IPS-18a (cell line): ENCODE measurements at regions not wholly inside any gene's neighbourhood (a gene's known extent, or its start where the extent isn't known, plus 50 kb on each side); places are given as distances from the start of the nearest gene placed in this dataset.

Experiments
- H3K27ac ChIP-seq: one replicate; pipeline ENCODE4 v1.5.1; 2013; ENCODE audit warnings: low read length
- H3K27me3 ChIP-seq: one replicate; pipeline ENCODE4 v1.6.1; 2013; ENCODE audit warnings: mild to moderate bottlenecking, low read length; ENCODE audit not compliant: control insufficient read depth, insufficient read depth
- H3K36me3 ChIP-seq: one replicate; pipeline ENCODE4 v1.6.1; 2013; ENCODE audit warnings: low read depth, low read length; ENCODE audit not compliant: control insufficient read depth
- H3K4me1 ChIP-seq: one replicate; pipeline ENCODE4 v1.6.1; 2013; ENCODE audit warnings: low read depth, low read length; ENCODE audit not compliant: control insufficient read depth
- H3K4me3 ChIP-seq: one replicate; pipeline ENCODE4 v1.5.1; 2013; ENCODE audit warnings: low read length
- H3K9ac ChIP-seq: one replicate; pipeline ENCODE4 v1.6.1; 2013; ENCODE audit warnings: mild to moderate bottlenecking, low read length, moderate library complexity
- H3K9me3 ChIP-seq: one replicate; pipeline ENCODE4 v1.6.1; 2013; ENCODE audit warnings: low read depth, low read length; ENCODE audit not compliant: control insufficient read depth

DNA sequence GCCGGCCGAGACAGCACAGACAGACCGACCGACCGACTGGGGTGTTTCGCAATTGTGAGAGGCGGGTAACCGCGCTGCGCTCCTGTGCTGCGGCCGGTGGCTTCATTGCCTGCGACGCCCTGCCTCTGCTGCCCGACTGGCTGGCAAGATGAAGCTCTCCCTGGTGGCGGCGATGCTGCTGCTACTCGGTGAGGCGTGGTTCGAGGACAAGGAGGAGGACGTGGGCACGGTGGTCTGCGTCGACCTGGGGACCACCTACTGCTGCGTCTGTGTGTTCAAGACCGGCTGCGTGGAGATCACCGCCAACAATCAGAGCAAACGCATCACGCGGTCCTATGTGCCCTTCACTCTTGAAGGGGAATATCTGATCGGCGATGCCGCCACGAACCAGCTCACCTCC lies 565.7 kb upstream of the SMIM31 start:
- Histone ChIP-seq H3K36me3 (no peaks in the 10 kb centered on the region), H3K4me1 (no peaks in the 10 kb centered on the region), H3K4me3 (no peak overlapping the region), H3K9ac (no peak overlapping the region), H3K27ac (no peak overlapping the region), H3K9me3 (no peaks in the 10 kb centered on the region), H3K27me3 (no peaks in the 10 kb centered on the region)

DNA sequence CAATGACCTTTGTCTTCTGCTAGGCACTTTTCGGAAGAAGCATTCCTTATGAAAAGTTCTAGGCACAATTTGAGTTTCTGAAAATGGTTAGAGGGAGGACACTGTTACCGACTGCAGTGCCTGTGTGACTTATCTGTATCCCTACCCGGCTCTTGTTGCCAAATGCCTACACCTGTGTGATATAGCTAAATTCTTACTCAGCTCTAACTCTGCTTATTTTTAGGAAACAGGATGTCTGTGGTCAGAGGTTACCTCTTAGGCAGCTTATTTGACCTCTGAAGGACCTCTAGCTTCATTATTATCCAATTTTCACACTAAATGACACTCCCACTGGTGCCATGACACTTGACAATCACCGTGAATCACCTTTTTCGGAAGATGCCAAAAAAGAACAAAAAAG lies 561.1 kb upstream of the SMIM31 start:
- Histone ChIP-seq H3K4me3 (no peak overlapping the region), H3K9ac (no peak overlapping the region), H3K4me1 (no peaks in the 10 kb centered on the region), H3K36me3 (no peaks in the 10 kb centered on the region), H3K27ac (no peak overlapping the region), H3K27me3 (no peaks in the 10 kb centered on the region), H3K9me3 (no peaks in the 10 kb centered on the region)

DNA sequence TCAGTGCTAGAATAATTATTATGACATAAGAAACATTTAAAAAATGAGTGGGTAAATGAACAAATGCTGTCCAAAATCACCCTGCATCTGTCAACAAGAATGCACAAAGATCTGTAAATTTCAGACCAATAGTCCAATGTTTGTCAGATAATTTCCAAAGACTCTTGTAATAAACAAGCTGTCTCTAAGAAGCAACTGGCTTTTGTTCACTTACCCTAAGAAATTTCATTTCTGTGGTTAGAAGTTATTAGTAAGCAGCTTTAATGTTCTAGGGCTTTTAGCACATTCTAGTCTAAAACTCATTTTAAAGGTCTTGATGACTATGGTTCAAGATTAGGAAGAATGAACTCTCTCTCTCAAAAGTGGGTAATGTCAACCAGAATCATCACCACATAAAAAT lies 560.3 kb upstream of the SMIM31 start:
- H3K27ac ChIP-seq: no peak overlapping the region
- no peaks in the 10 kb centered on the region for H3K4me1 ChIP-seq
- H3K9ac ChIP-seq: no peak overlapping the region
- no peak overlapping the region for H3K4me3 ChIP-seq
- H3K36me3 ChIP-seq: no peaks in the 10 kb centered on the region
- H3K27me3 ChIP-seq: no peaks in the 10 kb centered on the region
- no peaks in the 10 kb centered on the region for H3K9me3 ChIP-seq

DNA sequence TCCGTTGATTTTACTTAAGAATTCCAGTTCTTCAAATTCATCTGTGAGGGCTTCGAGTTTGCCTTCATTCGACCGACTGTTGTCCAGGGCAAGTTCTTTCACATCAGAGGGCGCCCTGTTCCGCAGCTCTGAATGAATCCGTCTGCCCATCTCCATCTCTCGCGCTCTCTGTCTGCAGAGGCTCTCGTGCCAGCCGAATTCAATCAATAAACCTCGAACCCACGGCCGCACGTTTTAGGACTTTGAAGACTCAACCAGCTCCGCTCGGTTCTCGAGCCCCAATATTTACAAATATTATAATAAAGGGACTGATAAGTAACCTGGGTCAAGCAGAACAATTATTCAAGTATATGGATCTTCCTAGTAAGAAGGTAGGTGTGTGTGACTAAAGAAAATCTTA lies 556.4 kb upstream of the SMIM31 start:
- H3K36me3 ChIP-seq: no peaks in the 10 kb centered on the region
- no peak overlapping the region for H3K4me3 ChIP-seq
- no peak overlapping the region for H3K9ac ChIP-seq
- no peaks in the 10 kb centered on the region for H3K9me3 ChIP-seq
- H3K27me3 ChIP-seq: no peaks in the 10 kb centered on the region
- H3K27ac ChIP-seq: no peak overlapping the region
- H3K4me1 ChIP-seq: no peaks in the 10 kb centered on the region

DNA sequence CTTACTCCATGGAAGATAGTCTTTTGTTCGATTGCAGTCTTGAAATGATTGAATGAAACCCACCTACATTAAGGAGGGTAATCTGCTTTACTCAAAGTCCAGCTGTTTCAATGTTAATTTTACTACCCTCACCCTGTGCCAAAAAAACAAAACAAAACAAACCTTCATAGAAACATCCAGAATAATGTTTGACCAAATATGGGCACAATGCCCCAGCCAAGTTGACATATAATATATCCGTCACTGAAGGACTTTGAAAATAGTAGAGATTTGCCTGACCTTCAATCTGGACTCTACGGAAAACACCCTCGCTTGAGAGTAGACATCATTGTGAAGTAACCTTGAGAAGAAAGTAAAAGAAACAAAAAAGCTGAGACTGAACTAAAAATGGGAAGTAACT lies 550.5 kb upstream of the SMIM31 start:
- Histone ChIP-seq H3K27me3 (no peaks in the 10 kb centered on the region), H3K9me3 (no peaks in the 10 kb centered on the region), H3K4me1 (peaks cover 17% of the 10 kb centered on the region), H3K9ac (no peak overlapping the region), H3K4me3 (no peak overlapping the region), H3K27ac (no peak overlapping the region), H3K36me3 (no peaks in the 10 kb centered on the region)

DNA sequence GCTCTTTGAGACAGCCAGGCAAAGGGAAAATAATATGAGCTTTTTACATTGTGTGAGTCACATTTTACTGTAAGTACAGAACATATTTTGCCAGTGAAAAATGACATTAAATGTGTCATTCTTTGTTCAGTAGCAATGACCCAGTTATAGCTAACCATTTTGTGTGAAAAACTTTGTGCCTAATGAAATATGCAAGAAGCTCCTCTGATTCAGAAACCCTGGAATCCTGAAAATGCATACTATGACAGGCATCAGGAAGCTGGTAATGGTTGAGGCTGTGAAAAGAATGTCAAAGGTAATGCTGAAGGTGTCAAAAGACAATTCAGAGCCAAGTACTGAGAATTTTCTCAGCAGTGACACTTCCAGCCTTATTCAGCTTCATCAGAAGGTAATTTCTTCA lies 549.5 kb upstream of the SMIM31 start:
- H3K36me3 ChIP-seq: no peaks in the 10 kb centered on the region
- H3K27ac ChIP-seq: no peak overlapping the region
- H3K9ac ChIP-seq: no peak overlapping the region
- H3K4me1 ChIP-seq: peaks cover 17% of the 10 kb centered on the region
- no peaks in the 10 kb centered on the region for H3K27me3 ChIP-seq
- no peak overlapping the region for H3K4me3 ChIP-seq
- no peaks in the 10 kb centered on the region for H3K9me3 ChIP-seq

DNA sequence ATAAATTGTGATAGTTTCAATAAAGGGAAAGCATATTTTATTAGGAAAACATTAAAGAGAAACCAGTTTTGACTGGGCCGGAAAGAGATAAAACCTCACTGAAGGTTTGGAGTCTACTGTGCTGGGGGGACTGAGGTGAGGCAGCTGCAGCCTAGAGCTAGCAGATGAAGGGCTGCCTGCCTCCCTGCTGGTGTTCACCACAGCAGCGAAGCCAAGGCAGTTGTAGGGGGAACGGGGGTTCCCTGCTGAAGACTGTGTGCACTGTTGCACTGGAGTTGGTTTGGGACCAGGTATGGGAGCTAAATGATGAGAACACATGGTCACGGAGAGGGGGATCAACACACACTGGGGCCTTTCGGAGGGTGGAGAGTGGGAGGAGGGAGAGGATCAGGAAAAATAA lies 546.5 kb upstream of the SMIM31 start:
- H3K9ac ChIP-seq: no peak overlapping the region
- H3K9me3 ChIP-seq: no peaks in the 10 kb centered on the region
- H3K27me3 ChIP-seq: no peaks in the 10 kb centered on the region
- no peaks in the 10 kb centered on the region for H3K36me3 ChIP-seq
- no peak overlapping the region for H3K4me3 ChIP-seq
- no peak overlapping the region for H3K27ac ChIP-seq
- H3K4me1 ChIP-seq: peaks cover 17% of the 10 kb centered on the region

DNA sequence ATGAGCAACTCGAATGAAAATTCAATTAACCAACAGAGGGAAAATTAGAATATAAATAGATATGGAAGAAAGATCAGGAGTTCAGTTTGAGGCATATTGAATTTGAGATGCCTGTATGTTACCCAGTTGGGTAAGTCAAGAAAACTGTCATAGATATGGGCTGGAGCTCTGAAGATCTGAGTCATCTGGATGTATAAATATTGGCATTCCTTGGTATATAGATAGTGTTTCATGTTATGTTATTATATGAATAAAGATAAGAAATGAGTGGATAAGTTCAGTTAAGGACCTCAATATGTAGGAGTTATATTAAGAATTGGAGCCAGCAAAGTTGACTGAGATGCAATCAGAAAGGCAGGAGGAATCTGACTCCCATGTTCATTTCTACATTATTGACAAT lies 543.6 kb upstream of the SMIM31 start:
- Histone ChIP-seq H3K9me3 (no peaks in the 10 kb centered on the region), H3K9ac (no peak overlapping the region), H3K4me1 (peaks cover 5% of the 10 kb centered on the region), H3K27me3 (no peaks in the 10 kb centered on the region), H3K27ac (no peak overlapping the region), H3K36me3 (no peaks in the 10 kb centered on the region), H3K4me3 (no peak overlapping the region)

DNA sequence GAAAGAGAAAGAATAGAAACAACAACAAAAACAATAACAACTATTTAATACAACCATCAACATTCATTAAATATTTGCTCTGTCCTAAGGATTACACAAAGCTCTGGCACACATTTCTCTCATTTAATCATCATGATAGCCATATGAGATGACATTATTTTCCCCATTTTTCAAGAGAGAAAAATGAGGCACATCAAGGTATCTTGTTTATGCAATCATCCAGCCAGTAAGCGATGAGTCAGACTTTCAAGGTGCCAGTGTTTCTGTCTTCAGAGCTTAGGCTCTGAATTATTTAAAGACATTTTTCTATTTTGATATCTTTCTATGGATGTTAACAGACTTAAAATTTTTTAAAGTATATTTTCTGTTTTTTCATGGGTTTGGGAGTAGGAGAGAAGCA lies 541.8 kb upstream of the SMIM31 start:
- no peaks in the 10 kb centered on the region for H3K9me3 ChIP-seq
- H3K36me3 ChIP-seq: no peaks in the 10 kb centered on the region
- H3K27ac ChIP-seq: no peak overlapping the region
- no peaks in the 10 kb centered on the region for H3K27me3 ChIP-seq
- H3K4me1 ChIP-seq: peaks cover 3% of the 10 kb centered on the region
- no peak overlapping the region for H3K4me3 ChIP-seq
- H3K9ac ChIP-seq: no peak overlapping the region

DNA sequence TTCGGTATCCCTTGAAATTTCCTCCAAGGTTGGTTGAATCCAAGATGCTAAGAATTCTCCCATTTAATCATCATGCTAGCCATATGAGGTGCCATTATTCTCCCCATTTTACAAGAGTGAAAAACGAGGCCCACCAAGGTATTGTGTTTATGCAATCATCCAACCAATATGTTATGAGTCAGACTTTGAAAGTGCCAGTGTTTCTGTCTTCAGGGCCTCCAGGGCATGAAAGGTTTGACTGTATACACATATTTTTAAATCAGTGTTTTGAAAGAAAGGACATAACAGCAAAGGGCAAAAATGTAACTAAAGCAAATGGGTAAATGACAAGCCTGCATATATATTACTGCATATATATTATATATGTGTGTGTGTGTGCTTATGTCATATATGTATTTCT lies 541.2 kb upstream of the SMIM31 start:
- Histone ChIP-seq H3K36me3 (no peaks in the 10 kb centered on the region), H3K4me3 (no peak overlapping the region), H3K9ac (no peak overlapping the region), H3K9me3 (no peaks in the 10 kb centered on the region), H3K4me1 (peaks cover under 1% of the 10 kb centered on the region), H3K27me3 (no peaks in the 10 kb centered on the region), H3K27ac (no peak overlapping the region)

DNA sequence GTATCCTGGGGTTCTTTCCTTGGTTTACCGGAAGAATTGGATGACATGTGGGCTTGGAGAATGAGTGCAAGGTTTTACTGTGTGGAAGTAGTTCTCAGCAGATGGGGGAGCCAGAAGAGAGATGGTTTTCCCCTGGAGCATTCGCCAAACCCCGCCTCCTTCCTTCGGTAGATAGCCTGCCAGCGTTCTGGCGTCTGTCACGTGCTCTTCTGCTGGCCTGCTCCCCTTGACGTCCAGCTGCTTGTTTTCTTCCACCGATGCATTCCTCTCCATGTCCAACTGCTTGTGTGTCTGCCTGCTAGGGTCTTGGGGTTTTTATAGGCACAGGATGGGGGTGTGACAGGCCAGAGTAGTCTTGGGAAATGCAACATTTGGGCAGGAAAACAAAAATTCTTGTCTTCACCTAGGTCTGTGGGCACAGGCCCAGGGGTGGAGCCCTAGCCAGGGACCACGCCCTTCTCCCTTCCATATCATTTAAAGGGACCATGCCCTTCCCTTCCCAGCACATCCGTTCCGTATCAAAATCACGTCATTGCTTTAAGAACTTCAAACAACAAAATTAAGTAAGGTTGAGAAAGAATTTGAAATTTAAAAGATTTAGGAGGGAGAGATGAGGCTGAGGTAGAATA lies 538.7 kb upstream of the SMIM31 start:
- no peaks in the 10 kb centered on the region for H3K27me3 ChIP-seq
- H3K4me1 ChIP-seq: no peaks in the 10 kb centered on the region
- no peaks in the 10 kb centered on the region for H3K36me3 ChIP-seq
- no peak overlapping the region for H3K4me3 ChIP-seq
- H3K9ac ChIP-seq: no peak overlapping the region
- no peaks in the 10 kb centered on the region for H3K9me3 ChIP-seq
- no peak overlapping the region for H3K27ac ChIP-seq

DNA sequence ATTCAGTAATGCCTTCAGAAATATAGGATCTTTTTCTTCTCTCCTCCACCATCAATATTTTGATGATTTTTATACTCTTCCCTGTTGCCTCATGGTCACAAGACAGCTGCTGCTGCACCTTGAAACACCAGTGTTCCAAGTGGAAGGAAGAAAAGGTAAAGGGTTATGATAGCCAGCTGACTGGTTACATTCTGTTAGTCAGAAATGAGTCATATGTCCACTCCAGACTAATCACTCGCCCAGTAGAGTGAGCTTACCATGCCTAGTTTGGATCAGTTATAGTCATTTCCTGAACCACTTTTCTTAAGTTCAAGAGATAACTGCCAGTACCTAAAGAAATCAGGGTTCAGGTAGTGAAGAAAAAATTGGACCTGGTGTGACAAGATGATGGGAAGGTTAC lies 532.3 kb upstream of the SMIM31 start:
- Histone ChIP-seq H3K27ac (no peak overlapping the region), H3K4me3 (no peak overlapping the region), H3K4me1 (no peaks in the 10 kb centered on the region), H3K9me3 (no peaks in the 10 kb centered on the region), H3K9ac (no peak overlapping the region), H3K27me3 (no peaks in the 10 kb centered on the region), H3K36me3 (no peaks in the 10 kb centered on the region)
